Spleen (tissue), 7 donors: ENCODE measurements at regions not wholly inside any gene's neighbourhood (a gene's known extent, or its start where the extent isn't known, plus 50 kb on each side); places are given as distances from the start of the nearest gene placed in this dataset.

Experiments used
- CTCF ChIP-seq, 11 experiments: fragments of 200-600 bp in 7 of 11; fragments of 450-650 bp in 4 of 11; sonication (generic) in 4 of 11; IDR thresholded peaks in 8 of 11; conservative IDR thresholded peaks in 3 of 11; 1 replicate in 7 of 11; 2 replicates in 4 of 11; pipeline versions ENCODE4 v1.4.0 to v1.8.0; 2016 to 2021; ENCODE audit warnings: antibody characterized with exemption in 11 of 11, inconsistent platforms in 4 of 11, mild to moderate bottlenecking in 1 of 11
- POLR2A ChIP-seq, 3 donors: fragments of 450-650 bp; IDR thresholded peaks; one replicate each; pipeline ENCODE4 v1.5.1; 2017; ENCODE audit warnings: antibody characterized with exemption in 3 of 3, mild to moderate bottlenecking in 1 of 3
- POLR2AphosphoS5 ChIP-seq, 3 donors: sonication (generic); formaldehyde crosslinking; IDR thresholded peaks; one replicate each; pipeline ENCODE4 v1.5.1; 2017; ENCODE audit warnings: antibody characterized with exemption in 3 of 3
- donor health status: DM: no; HTN: no; CAD: no; lungs with moderate emphysema.
- donor health status: DM: no; HTN: no; CAD: no.
- donor health status: DM: no; HTN: no; CAD: no.

GRCh38 chr13:64884976-64885375, 2345.2 kb downstream of the PCDH9 start:
- no peak for TF ChIP-seq CTCF (IDR thresholded peaks at IDR 0.05 in 8 of 11, conservative IDR thresholded peaks at IDR 0.05 in 3 of 11)
- no peak for TF ChIP-seq POLR2A (IDR thresholded peaks at IDR 0.05)
- no peak for TF ChIP-seq POLR2AphosphoS5 (IDR thresholded peaks at IDR 0.05)
